ENCODE measurements at regions not wholly inside any gene's neighbourhood (a gene's known extent, or its start where the extent isn't known, plus 50 kb on each side); places are given as distances from the start of the nearest gene placed in this dataset.

DNA sequence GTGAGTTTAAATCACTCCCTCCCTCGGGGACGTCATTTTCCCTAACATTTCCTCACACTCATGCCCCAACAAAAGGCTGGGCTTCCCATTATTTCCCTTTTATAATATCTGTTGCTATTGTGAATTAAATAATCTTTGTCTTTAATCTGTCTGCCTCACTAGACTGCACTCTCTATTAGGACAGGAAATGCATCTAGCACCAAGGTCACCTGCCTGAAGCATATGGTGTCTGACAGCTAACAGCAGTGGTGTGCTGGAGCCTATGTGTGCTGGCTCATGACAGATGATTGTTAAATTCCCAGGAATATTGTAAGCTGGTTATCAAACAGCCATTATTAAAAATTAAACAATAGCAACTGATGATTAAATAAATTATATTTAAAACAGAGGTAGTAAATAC, 237.0 kb upstream of the CEP162 start:
- Histone ChIP-seq H3K9me3 (ENCODE audit: control insufficient read depth, insufficient read depth, low read depth, low read length) (no peaks in the 10 kb centered on the region), H3K27ac (ENCODE audit: low read length) (no peak overlapping the region), H3K36me3 (ENCODE audit: control insufficient read depth, insufficient read depth, low read length) (no peaks in the 10 kb centered on the region), H3K4me3 (ENCODE audit: low read depth in 2 of 2, low read length in 2 of 2) (no peak overlapping the region), H3K27me3 (ENCODE audit: control insufficient read depth, insufficient read depth, low read length) (no peaks in the 10 kb centered on the region), H3K4me1 (ENCODE audit: control insufficient read depth, insufficient read depth, low read length) (no peaks in the 10 kb centered on the region)
- no TSS peak for BruUV-seq (replicated peaks)
- in situ Hi-C loops (cut with HindIII; ENCODE audit: low pct_unique_long_range_greater_than_20kb, low sequenced_read_pairs), result no loop called here
- intact Hi-C loops (cut with micrococcal nuclease; ENCODE audit: unreplicated experiment), result no loop called here
- TF ChIP-seq POLR2AphosphoS5 (IDR thresholded peaks at IDR 0.05; ENCODE audit: low read depth, low read length) (no peak), TCF7L2 (IDR thresholded peaks at IDR 0.05; ENCODE audit: low read depth, low read length) (no peak), SIN3A (IDR thresholded peaks at IDR 0.05; ENCODE audit: borderline replicate concordance, insufficient read depth, low read depth, low read length) (no peak), CTCF (IDR thresholded peaks at IDR 0.05) (no peak)
- TF ChIP-seq, protein P1, sequence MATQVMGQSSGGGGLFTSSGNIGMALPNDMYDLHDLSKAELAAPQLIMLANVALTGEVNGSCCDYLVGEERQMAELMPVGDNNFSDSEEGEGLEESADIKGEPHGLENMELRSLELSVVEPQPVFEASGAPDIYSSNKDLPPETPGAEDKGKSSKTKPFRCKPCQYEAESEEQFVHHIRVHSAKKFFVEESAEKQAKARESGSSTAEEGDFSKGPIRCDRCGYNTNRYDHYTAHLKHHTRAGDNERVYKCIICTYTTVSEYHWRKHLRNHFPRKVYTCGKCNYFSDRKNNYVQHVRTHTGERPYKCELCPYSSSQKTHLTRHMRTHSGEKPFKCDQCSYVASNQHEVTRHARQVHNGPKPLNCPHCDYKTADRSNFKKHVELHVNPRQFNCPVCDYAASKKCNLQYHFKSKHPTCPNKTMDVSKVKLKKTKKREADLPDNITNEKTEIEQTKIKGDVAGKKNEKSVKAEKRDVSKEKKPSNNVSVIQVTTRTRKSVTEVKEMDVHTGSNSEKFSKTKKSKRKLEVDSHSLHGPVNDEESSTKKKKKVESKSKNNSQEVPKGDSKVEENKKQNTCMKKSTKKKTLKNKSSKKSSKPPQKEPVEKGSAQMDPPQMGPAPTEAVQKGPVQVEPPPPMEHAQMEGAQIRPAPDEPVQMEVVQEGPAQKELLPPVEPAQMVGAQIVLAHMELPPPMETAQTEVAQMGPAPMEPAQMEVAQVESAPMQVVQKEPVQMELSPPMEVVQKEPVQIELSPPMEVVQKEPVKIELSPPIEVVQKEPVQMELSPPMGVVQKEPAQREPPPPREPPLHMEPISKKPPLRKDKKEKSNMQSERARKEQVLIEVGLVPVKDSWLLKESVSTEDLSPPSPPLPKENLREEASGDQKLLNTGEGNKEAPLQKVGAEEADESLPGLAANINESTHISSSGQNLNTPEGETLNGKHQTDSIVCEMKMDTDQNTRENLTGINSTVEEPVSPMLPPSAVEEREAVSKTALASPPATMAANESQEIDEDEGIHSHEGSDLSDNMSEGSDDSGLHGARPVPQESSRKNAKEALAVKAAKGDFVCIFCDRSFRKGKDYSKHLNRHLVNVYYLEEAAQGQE (IDR thresholded peaks at IDR 0.05; ENCODE audit: insufficient read depth in 1 of 2, low read depth in 2 of 2, low read length in 1 of 2), result no peak
- ATAC-seq (no peak), DNase-seq (ENCODE audit: low read depth, low spot score) (no peak)
- ChIA-PET POLR2A (no interaction called here), CTCF (no interaction called here)

- no peak for ATAC-seq
- DNase-seq (ENCODE audit: low read depth, low spot score), result no peak
- no peaks in the 10 kb centered on the region for H3K27me3 ChIP-seq (ENCODE audit: control insufficient read depth, insufficient read depth, low read length)
- H3K27ac ChIP-seq (ENCODE audit: low read length), result no peak overlapping the region
- H3K36me3 ChIP-seq (ENCODE audit: control insufficient read depth, insufficient read depth, low read length), result no peaks in the 10 kb centered on the region
- intact Hi-C loops (cut with micrococcal nuclease; ENCODE audit: unreplicated experiment) (no loop called here), in situ Hi-C loops (cut with HindIII; ENCODE audit: low pct_unique_long_range_greater_than_20kb, low sequenced_read_pairs) (no loop called here)
- H3K9me3 ChIP-seq (ENCODE audit: control insufficient read depth, insufficient read depth, low read depth, low read length), result no peaks in the 10 kb centered on the region
- ChIA-PET CTCF (no interaction called here), POLR2A (no interaction called here)
- TF ChIP-seq POLR2AphosphoS5 (IDR thresholded peaks at IDR 0.05; ENCODE audit: low read depth, low read length), result no peak
- TF ChIP-seq TCF7L2 (IDR thresholded peaks at IDR 0.05; ENCODE audit: low read depth, low read length), result no peak
- no peak for TF ChIP-seq SIN3A (IDR thresholded peaks at IDR 0.05; ENCODE audit: borderline replicate concordance, insufficient read depth, low read depth, low read length)
- TF ChIP-seq CTCF (IDR thresholded peaks at IDR 0.05), result no peak
- TF ChIP-seq, protein P1 (IDR thresholded peaks at IDR 0.05; ENCODE audit: insufficient read depth in 1 of 2, low read depth in 2 of 2, low read length in 1 of 2), result no peak
- no peak overlapping the region for H3K4me3 ChIP-seq (ENCODE audit: low read depth in 2 of 2, low read length in 2 of 2)
- BruUV-seq (replicated peaks), result no TSS peak
- no peaks in the 10 kb centered on the region for H3K4me1 ChIP-seq (ENCODE audit: control insufficient read depth, insufficient read depth, low read length)
Observed at GRCh38 chr6:84462698-84463097, 235.3 kb upstream of the CEP162 start.
